Tibial nerve (tissue), 3 donors: ENCODE measurements at regions not wholly inside any gene's neighbourhood (a gene's known extent, or its start where the extent isn't known, plus 50 kb on each side); places are given as distances from the start of the nearest gene placed in this dataset.

Experiments used
- CTCF ChIP-seq, 5 experiments: fragments of 200-600 bp in 3 of 5; fragments of 450-650 bp in 2 of 5; sonication (generic) in 3 of 5; IDR thresholded peaks; one replicate each; pipeline ENCODE4 v1.5.1; 2016 to 2019; ENCODE audit warnings: antibody characterized with exemption in 5 of 5, mild to moderate bottlenecking in 3 of 5, moderate library complexity in 2 of 5
- POLR2A ChIP-seq, 2 donors: fragments of 450-650 bp; IDR thresholded peaks; one replicate each; pipeline ENCODE4 v1.6.1; 2017; ENCODE audit warnings: antibody characterized with exemption in 2 of 2, mild to moderate bottlenecking in 2 of 2, moderate library complexity in 2 of 2

- TF ChIP-seq CTCF (IDR thresholded peaks at IDR 0.05) (no peak), POLR2A (IDR thresholded peaks at IDR 0.05) (no peak)
Observed at GRCh38 chr9:13397220-13397619, 117.7 kb upstream of the MPDZ start.
